H7 (cell line): ENCODE measurements at regions not wholly inside any gene's neighbourhood (a gene's known extent, or its start where the extent isn't known, plus 50 kb on each side); places are given as distances from the start of the nearest gene placed in this dataset.
A peak's percentile ranks its signal among the peaks of the same experiment; 100 is the strongest.
"Not testable (repeated sequence)": the region's sequence is repeated elsewhere in the genome, so short reads cannot be mapped to it uniquely, and the experiment has no call there.

ENCODE experiments used
- DNase-seq: peaks from one replicate; pipeline ENCODE4 v3.0.0; 2012
- H3K27me3 ChIP-seq: 2 replicates; pipeline ENCODE4 v1.6.0; 2011; ENCODE audit warnings: mild to moderate bottlenecking, low read length; ENCODE audit not compliant: control insufficient read depth, insufficient read depth
- H3K36me3 ChIP-seq: replicated peaks from 2 replicates; pipeline ENCODE4 v1.5.1; 2011; ENCODE audit warnings: low read length; ENCODE audit not compliant: control insufficient read depth, insufficient read depth
- H3K4me3 ChIP-seq: 2 replicates; pipeline ENCODE4 v1.5.1; 2011; ENCODE audit warnings: low read depth, mild to moderate bottlenecking, control low read depth, low read length, moderate library complexity; ENCODE audit not compliant: insufficient read depth

- DNase-seq = peak; percentile 24
- Histone ChIP-seq H3K27me3 (no peaks in the 10 kb centered on the region), H3K4me3 (no peak overlapping the region), H3K36me3 (no peaks in the 10 kb centered on the region)
Measured at GRCh38 chr2:133885847-133886246, 317.6 kb upstream of the NCKAP5 start.

GRCh38 chr2:133886735-133887675 is 318.7 kb upstream of the NCKAP5 start:
- peak; percentile 73 for DNase-seq
- H3K27me3 ChIP-seq = no peaks in the 10 kb centered on the region

GRCh38 chr2:133887676-133888040 is 319.4 kb upstream of the NCKAP5 start:
- no peaks in the 10 kb centered on the region for H3K36me3 ChIP-seq
- H3K4me3 ChIP-seq = no peak overlapping the region
- H3K27me3 ChIP-seq = no peaks in the 10 kb centered on the region
- DNase-seq = no peak

More at GRCh38 chr2:133886735-133887675, 318.7 kb upstream of the NCKAP5 start:
- no peak overlapping the region for H3K4me3 ChIP-seq
- H3K36me3 ChIP-seq = no peaks in the 10 kb centered on the region

DNA sequence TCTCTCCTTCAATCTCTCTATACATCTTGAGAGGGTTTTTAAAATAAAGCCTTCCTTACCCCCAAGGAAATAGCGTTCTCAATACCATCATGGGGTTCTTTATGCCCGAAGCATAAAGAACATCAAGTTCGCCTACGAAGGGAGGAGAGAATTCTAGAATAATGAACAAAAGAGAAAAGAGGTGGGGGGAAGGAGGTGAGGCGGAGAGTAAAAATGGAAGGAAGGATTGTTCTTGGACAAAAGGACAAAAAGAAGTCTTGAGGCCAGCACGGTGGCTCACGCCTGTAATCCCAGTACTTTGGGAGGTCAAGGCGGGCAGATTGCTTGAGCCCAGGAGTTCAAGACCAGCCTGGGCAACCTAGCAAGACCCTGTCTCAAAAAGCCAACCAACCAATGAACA is 319.8 kb upstream of the NCKAP5 start:
- H3K27me3 ChIP-seq = no peaks in the 10 kb centered on the region
- H3K36me3 ChIP-seq = no peaks in the 10 kb centered on the region
- no peak overlapping the region for H3K4me3 ChIP-seq
- DNase-seq = no peak

DNA sequence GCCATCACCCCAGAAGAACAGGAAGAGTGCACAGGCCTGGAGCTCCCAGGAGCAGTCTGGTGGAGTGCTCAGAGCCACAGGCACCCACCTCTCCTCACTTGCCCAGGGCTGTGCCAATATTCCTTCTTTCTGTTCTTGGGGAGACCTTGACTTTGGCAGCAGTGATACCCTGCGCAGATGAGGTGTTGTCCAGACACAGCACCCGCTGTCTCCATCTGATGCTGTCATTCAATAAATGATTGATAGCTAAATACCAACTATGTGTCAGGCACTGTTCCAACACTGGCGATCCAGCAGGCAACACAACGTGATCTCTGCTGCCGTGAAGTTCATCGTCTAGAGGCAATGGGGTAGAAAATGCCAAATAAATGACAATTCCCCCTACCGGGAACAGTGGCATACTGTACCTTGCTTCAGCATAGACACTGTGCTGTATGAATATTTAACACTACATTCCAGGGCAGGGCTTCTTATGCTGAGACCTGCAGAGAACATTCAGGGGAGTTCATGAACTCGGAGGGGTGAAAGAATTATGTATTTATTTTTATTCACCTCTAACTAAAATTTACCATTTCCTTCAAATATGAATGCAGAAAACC is 320.5 kb upstream of the NCKAP5 start:
- no peak for DNase-seq
- no peaks in the 10 kb centered on the region for H3K36me3 ChIP-seq
- H3K4me3 ChIP-seq = no peak overlapping the region
- no peaks in the 10 kb centered on the region for H3K27me3 ChIP-seq

GRCh38 chr2:133892352-133892913 is 324.2 kb upstream of the NCKAP5 start:
- no peak overlapping the region for H3K4me3 ChIP-seq
- no peaks in the 10 kb centered on the region for H3K27me3 ChIP-seq
- no peak for DNase-seq
- no peaks in the 10 kb centered on the region for H3K36me3 ChIP-seq

GRCh38 chr2:133894429-133894828 is 326.2 kb upstream of the NCKAP5 start:
- DNase-seq = no peak
- no peak overlapping the region for H3K4me3 ChIP-seq
- no peaks in the 10 kb centered on the region for H3K36me3 ChIP-seq
- H3K27me3 ChIP-seq = no peaks in the 10 kb centered on the region

DNA sequence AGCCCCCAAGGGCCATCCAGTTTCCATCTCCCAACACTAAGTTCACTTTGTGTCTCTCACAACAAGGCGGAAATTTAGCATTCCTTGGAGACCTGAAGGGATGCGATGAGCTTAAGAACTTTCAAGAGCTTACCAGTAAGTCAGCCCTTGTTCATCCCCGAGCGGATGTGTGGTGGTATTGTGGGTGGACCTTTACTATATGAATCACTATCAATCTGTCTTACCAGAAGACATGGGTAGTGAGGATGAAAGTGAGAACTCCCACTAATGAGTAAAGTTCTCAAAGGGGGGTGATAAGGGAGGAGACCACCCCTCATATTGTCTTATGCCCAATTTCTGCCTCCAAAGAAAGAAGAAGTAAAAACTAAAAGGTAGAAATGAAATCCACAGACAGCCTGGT is 329.6 kb upstream of the NCKAP5 start:
- not testable (repeated sequence) for H3K4me3 ChIP-seq, H3K36me3 ChIP-seq, DNase-seq, H3K27me3 ChIP-seq

DNA sequence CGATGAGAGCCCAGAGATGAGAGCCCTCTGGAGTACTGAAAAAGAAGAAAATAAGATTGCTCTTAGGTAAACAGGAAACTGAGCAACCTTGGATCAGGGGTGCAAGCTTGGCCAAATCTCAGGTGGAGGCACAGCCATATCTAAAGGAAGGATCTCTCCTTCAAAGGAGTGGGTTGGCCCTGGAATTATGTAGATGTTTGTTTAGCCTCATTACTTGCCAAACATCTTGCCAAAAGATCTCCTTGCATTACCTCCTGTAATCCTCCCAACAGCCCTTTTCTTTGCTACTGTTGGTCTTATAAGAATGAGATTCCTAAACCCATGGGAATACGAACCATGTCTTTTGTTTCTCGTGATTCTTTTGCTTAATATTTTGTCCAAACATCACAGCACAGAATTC is 332.6 kb upstream of the NCKAP5 start:
- Histone ChIP-seq H3K36me3 (no peaks in the 10 kb centered on the region), H3K27me3 (no peaks in the 10 kb centered on the region), H3K4me3 (no peak overlapping the region)
- no peak for DNase-seq

- no peaks in the 10 kb centered on the region for H3K27me3 ChIP-seq
- no peak for DNase-seq
Measured at GRCh38 chr2:133906396-133906795, 338.1 kb upstream of the NCKAP5 start.

GRCh38 chr2:133906926-133907325 is 338.7 kb upstream of the NCKAP5 start:
- no peak for DNase-seq
- Histone ChIP-seq H3K27me3 (no peaks in the 10 kb centered on the region), H3K4me3 (no peak overlapping the region)

More at GRCh38 chr2:133906396-133906795, 338.1 kb upstream of the NCKAP5 start:
- Histone ChIP-seq H3K36me3 (no peaks in the 10 kb centered on the region), H3K4me3 (no peak overlapping the region)

GRCh38 chr2:133908171-133908570 is 339.9 kb upstream of the NCKAP5 start:
- Histone ChIP-seq H3K36me3 (no peaks in the 10 kb centered on the region), H3K27me3 (no peaks in the 10 kb centered on the region)
- no peak for DNase-seq

More at GRCh38 chr2:133906926-133907325, 338.7 kb upstream of the NCKAP5 start:
- H3K36me3 ChIP-seq = no peaks in the 10 kb centered on the region

DNA sequence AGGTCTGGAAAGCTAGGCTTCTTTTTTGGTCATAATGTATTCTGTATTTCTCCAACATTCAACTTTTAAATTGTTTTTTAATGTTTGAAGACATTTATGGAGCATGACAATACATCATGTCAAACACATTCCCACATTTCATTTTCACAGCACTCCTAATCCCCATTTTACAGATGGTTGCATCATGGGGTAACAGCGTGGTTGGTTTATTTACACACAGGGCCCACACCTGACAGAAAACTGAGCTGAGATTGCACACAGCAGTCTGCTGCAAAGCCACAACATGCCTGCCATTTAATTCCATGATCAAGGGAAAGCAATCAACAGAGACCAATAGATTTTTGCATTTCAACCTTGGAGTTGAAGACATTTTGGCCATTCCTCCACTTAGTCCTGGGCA is 335.7 kb upstream of the MGAT5 start:
- Histone ChIP-seq H3K4me3 (no peak overlapping the region), H3K27me3 (no peaks in the 10 kb centered on the region), H3K36me3 (no peaks in the 10 kb centered on the region)
- DNase-seq = no peak

More at GRCh38 chr2:133908171-133908570, 339.9 kb upstream of the NCKAP5 start:
- no peak overlapping the region for H3K4me3 ChIP-seq

DNA sequence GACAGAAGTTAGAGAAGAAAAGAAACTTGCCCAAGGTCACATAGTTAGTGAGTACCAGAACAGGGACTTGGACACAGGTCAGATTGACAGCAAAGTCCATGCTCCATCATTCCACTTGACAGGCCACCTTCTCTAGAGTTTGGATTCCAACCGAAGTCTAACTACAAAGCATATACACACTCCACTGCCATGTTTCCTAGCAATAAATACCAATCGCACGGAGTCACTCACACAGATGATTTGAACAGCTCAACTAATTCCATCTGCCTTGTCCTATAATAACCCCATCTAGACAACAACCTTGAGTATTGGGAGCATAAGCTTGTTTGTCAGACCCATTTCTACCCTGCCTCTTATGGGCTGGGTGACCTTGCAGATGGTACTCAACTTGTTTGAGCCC is 334.6 kb upstream of the MGAT5 start:
- H3K27me3 ChIP-seq = no peaks in the 10 kb centered on the region
- H3K4me3 ChIP-seq = no peak overlapping the region
- DNase-seq = no peak
- H3K36me3 ChIP-seq = no peaks in the 10 kb centered on the region

GRCh38 chr2:133927894-133928293 is 326.0 kb upstream of the MGAT5 start:
- DNase-seq = no peak
- Histone ChIP-seq H3K4me3 (no peak overlapping the region), H3K27me3 (no peaks in the 10 kb centered on the region), H3K36me3 (no peaks in the 10 kb centered on the region)
